PFSK-1 (cell line): ENCODE measurements at regions not wholly inside any gene's neighbourhood (a gene's known extent, or its start where the extent isn't known, plus 50 kb on each side); places are given as distances from the start of the nearest gene placed in this dataset.

Source experiments
- FOXP2 ChIP-seq: optimal IDR thresholded peaks from 2 replicates; pipeline ENCODE3; 2011; ENCODE audit warnings: borderline replicate concordance, control low read depth, inconsistent platforms; ENCODE audit not compliant: insufficient read depth; ENCODE audit errors: extremely low read length, extremely low read depth
- POLR2AphosphoS5 ChIP-seq: IDR thresholded peaks from 2 replicates; pipeline ENCODE4 v1.6.1; 2012; ENCODE audit warnings: low read depth, mild to moderate bottlenecking, control low read depth, low read length, moderate library complexity
- REST ChIP-seq, 2 experiments: IDR thresholded peaks; 2 replicates each; pipeline versions ENCODE4 v1.6.1 to v1.8.0; 2011 to 2012; ENCODE audit warnings: low read depth in 2 of 2, low read length in 2 of 2, control low read depth in 1 of 2, inconsistent platforms in 1 of 2, mild to moderate bottlenecking in 1 of 2, moderate library complexity in 1 of 2; ENCODE audit not compliant: insufficient read depth in 1 of 2
- SIN3A ChIP-seq: IDR thresholded peaks from 2 replicates; pipeline ENCODE4 v1.6.1; 2012; ENCODE audit warnings: mild to moderate bottlenecking, low read length, moderate library complexity, borderline replicate concordance; ENCODE audit not compliant: insufficient read depth
- TAF1 ChIP-seq: IDR thresholded peaks from 2 replicates; pipeline ENCODE4 v1.6.1; 2012; ENCODE audit warnings: low read length, control low read depth, borderline replicate concordance; ENCODE audit not compliant: insufficient read depth

- TF ChIP-seq FOXP2 = no peak
- TF ChIP-seq TAF1 = no peak
- TF ChIP-seq POLR2AphosphoS5 = no peak
- no peak for TF ChIP-seq REST (IDR thresholded peaks at IDR 0.05; ENCODE audit: insufficient read depth in 1 of 2, low read depth in 2 of 2, low read length in 2 of 2)
- no peak for TF ChIP-seq SIN3A
Measured at GRCh38 chr2:2912293-2912692, 465.3 kb downstream of the EIPR1 start.

GRCh38 chr2:2910259-2910658 lies 467.4 kb downstream of the EIPR1 start:
- TF ChIP-seq SIN3A (no peak), TAF1 (no peak), FOXP2 (no peak), REST (IDR thresholded peaks at IDR 0.05; ENCODE audit: insufficient read depth in 1 of 2, low read depth in 2 of 2, low read length in 2 of 2) (no peak), POLR2AphosphoS5 (no peak)

GRCh38 chr2:2909086-2910035 lies 468.3 kb downstream of the EIPR1 start:
- TF ChIP-seq FOXP2 = no peak
- TF ChIP-seq TAF1 = no peak
- TF ChIP-seq REST (IDR thresholded peaks at IDR 0.05; ENCODE audit: insufficient read depth in 1 of 2, low read depth in 2 of 2, low read length in 2 of 2) = no peak
- TF ChIP-seq POLR2AphosphoS5 = no peak
- TF ChIP-seq SIN3A = no peak

- TF ChIP-seq REST (IDR thresholded peaks at IDR 0.05; ENCODE audit: insufficient read depth in 1 of 2, low read depth in 2 of 2, low read length in 2 of 2) (no peak), FOXP2 (no peak)
Measured at GRCh38 chr2:2906091-2906490, 471.5 kb downstream of the EIPR1 start.
